COLO829 (cell line): ENCODE measurements at regions not wholly inside any gene's neighbourhood (a gene's known extent, or its start where the extent isn't known, plus 50 kb on each side); places are given as distances from the start of the nearest gene placed in this dataset.

Experiments used
- DNase-seq: peaks from one replicate; pipeline ENCODE4 v3.0.0; 2012; ENCODE audit warnings: low spot score

GRCh38 chr7:132733860-132734259, 157.6 kb upstream of the PLXNA4 start:
- no peak for DNase-seq

GRCh38 chr7:132732321-132732865, 156.1 kb upstream of the PLXNA4 start:
- peak; percentile 65 for DNase-seq

- DNase-seq = no peak
These were observed 153.8 kb upstream of the PLXNA4 start for GRCh38 chr7:132730105-132730504.

GRCh38 chr7:132723506-132724081, 147.3 kb upstream of the PLXNA4 start:
- DNase-seq = no peak

- DNase-seq = no peak
These were observed 144.6 kb upstream of the PLXNA4 start for GRCh38 chr7:132720835-132721234.

- peak; percentile 93 for DNase-seq
These were observed 137.6 kb upstream of the PLXNA4 start for GRCh38 chr7:132713893-132714292.

GRCh38 chr7:132709971-132710567, 133.8 kb upstream of the PLXNA4 start:
- no peak for DNase-seq

- DNase-seq = no peak
These were observed 132.2 kb upstream of the PLXNA4 start for GRCh38 chr7:132708470-132708869.

GRCh38 chr7:132705146-132705545, 128.9 kb upstream of the PLXNA4 start:
- no peak for DNase-seq

GRCh38 chr7:132703742-132704141, 127.5 kb upstream of the PLXNA4 start:
- DNase-seq = no peak

GRCh38 chr7:132697003-132697402, 120.7 kb upstream of the PLXNA4 start:
- no peak for DNase-seq

- no peak for DNase-seq
These were observed 120.1 kb upstream of the PLXNA4 start for GRCh38 chr7:132696332-132696731.

GRCh38 chr7:132691201-132691600, 114.9 kb upstream of the PLXNA4 start:
- no peak for DNase-seq

GRCh38 chr7:132690174-132690573, 113.9 kb upstream of the PLXNA4 start:
- DNase-seq = no peak

GRCh38 chr7:132687981-132688383, 111.7 kb upstream of the PLXNA4 start:
- DNase-seq = no peak

GRCh38 chr7:132687016-132687415, 110.7 kb upstream of the PLXNA4 start:
- no peak for DNase-seq

- no peak for DNase-seq
These were observed 109.0 kb upstream of the PLXNA4 start for GRCh38 chr7:132685277-132685676.

GRCh38 chr7:132683896-132684690, 107.8 kb upstream of the PLXNA4 start:
- no peak for DNase-seq

- no peak for DNase-seq
These were observed 105.7 kb upstream of the PLXNA4 start for GRCh38 chr7:132681951-132682350.

GRCh38 chr7:132680590-132680989, 104.3 kb upstream of the PLXNA4 start:
- no peak for DNase-seq

- DNase-seq = no peak
These were observed 102.4 kb upstream of the PLXNA4 start for GRCh38 chr7:132678656-132679055.

GRCh38 chr7:132677918-132678317, 101.6 kb upstream of the PLXNA4 start:
- DNase-seq = peak; percentile 54
